Chondrocyte (in vitro differentiated cells): ENCODE measurements at regions not wholly inside any gene's neighbourhood (a gene's known extent, or its start where the extent isn't known, plus 50 kb on each side); places are given as distances from the start of the nearest gene placed in this dataset.

Experiments used
- DNase-seq: peaks from one replicate; pipeline ENCODE4 v3.0.0; 2021; ENCODE audit warnings: mixed read lengths, low spot score
- H3K27ac Mint-ChIP-seq: one replicate; pipeline ENCODE4 v1.8.0; 2021; ENCODE audit warnings: mild to moderate bottlenecking, moderate library complexity, mixed read lengths; ENCODE audit not compliant: unreplicated experiment
- H3K27me3 Mint-ChIP-seq: 2 replicates; pipeline ENCODE4 v1.8.0; 2021; ENCODE audit warnings: low read depth, mixed read lengths
- H3K36me3 Mint-ChIP-seq: 2 replicates; pipeline ENCODE4 v1.8.0; 2021; ENCODE audit warnings: low read depth, mixed read lengths
- H3K4me1 Mint-ChIP-seq: 2 replicates; pipeline ENCODE4 v1.8.0; 2021; ENCODE audit warnings: low read depth, mild to moderate bottlenecking, mixed read lengths
- H3K4me3 Mint-ChIP-seq: one replicate; pipeline ENCODE4 v1.8.0; 2021; ENCODE audit warnings: mild to moderate bottlenecking, moderate library complexity, mixed read lengths; ENCODE audit not compliant: unreplicated experiment
- H3K9me3 Mint-ChIP-seq: 2 replicates; pipeline ENCODE4 v1.8.0; 2021; ENCODE audit warnings: low read depth, mixed read lengths
- TF ChIP-seq, protein P1 (sequence below): fragments of 200-600 bp; sonication (generic); IDR thresholded peaks from 2 replicates; pipeline ENCODE4 v1.5.0; 2021; ENCODE audit warnings: antibody characterized with exemption, mild to moderate bottlenecking, moderate library complexity

DNA sequence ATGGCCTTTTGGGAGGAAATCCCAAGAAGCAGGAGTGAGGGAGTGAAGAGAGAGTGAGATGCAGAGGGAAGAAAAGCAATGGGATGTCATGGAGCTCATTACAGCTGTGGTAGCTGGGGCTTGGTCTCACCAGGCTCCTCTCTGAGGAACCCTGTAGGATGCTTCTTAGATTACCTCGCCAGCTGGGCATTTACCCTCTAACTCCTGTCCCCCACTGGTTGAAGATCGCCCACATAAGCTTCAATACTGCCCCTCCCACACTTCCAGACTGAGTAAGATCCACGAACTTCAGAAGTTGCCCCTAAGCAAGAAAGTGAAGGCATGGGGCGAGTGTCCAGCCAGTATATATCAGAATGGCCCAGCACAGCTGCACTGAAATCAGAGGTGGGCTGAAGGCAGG is 58.1 kb upstream of the SLC35B4 start:
- peaks cover 51% of the 10 kb centered on the region for H3K27me3 Mint-ChIP-seq
- DNase-seq, result no peak
- H3K36me3 Mint-ChIP-seq, result peaks cover 2% of the 10 kb centered on the region
- H3K4me1 Mint-ChIP-seq, result no peaks in the 10 kb centered on the region
- no peaks in the 10 kb centered on the region for H3K9me3 Mint-ChIP-seq
- no peak overlapping the region for H3K4me3 Mint-ChIP-seq
- TF ChIP-seq, protein P1, sequence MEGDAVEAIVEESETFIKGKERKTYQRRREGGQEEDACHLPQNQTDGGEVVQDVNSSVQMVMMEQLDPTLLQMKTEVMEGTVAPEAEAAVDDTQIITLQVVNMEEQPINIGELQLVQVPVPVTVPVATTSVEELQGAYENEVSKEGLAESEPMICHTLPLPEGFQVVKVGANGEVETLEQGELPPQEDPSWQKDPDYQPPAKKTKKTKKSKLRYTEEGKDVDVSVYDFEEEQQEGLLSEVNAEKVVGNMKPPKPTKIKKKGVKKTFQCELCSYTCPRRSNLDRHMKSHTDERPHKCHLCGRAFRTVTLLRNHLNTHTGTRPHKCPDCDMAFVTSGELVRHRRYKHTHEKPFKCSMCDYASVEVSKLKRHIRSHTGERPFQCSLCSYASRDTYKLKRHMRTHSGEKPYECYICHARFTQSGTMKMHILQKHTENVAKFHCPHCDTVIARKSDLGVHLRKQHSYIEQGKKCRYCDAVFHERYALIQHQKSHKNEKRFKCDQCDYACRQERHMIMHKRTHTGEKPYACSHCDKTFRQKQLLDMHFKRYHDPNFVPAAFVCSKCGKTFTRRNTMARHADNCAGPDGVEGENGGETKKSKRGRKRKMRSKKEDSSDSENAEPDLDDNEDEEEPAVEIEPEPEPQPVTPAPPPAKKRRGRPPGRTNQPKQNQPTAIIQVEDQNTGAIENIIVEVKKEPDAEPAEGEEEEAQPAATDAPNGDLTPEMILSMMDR, result no peak
- H3K27ac Mint-ChIP-seq, result no peak overlapping the region

DNA sequence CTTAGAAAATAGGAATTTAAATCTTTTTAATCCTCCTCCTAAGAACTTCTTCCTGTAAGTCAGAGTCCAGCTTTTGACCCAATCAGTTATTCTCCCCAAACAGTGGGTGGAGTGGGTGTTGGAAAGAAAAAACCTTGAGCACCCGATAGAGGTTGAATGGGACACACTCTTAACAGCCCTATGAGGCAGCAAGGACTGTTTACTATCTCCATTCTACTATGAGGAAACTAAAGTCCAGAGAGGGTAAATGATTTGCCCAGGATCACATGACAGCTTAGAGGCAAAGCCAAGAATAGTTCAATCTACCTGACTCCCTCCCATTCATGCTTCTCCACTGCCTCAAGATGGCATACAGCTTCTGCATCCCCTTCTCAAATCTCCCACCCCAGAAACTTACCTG is 57.6 kb upstream of the SLC35B4 start:
- Mint-ChIP-seq H3K4me1 (peaks cover under 1% of the 10 kb centered on the region), H3K9me3 (no peaks in the 10 kb centered on the region), H3K27ac (no peak overlapping the region), H3K36me3 (peaks cover 2% of the 10 kb centered on the region), H3K27me3 (peaks cover 49% of the 10 kb centered on the region), H3K4me3 (no peak overlapping the region)
- TF ChIP-seq, protein P1, result no peak
- no peak for DNase-seq

DNA sequence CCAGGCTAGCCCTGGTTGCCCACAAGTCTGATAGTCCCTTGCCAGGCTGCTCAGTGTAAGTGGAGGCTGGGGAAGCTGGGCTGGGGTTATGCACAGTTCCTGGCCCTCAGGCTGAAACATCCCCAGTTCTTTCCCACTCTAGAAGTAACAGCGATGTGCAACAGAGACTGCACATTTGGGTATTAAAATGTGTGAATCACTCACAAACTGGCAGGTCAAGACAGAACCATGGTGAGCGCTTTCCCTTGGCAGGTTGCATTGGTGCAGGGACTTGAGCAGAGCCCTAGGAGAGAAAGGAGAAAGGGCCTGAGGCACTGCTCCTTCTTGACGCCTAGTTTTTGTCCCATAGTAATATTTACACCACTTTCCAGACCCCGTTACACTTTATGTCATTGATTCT is 56.1 kb upstream of the SLC35B4 start:
- TF ChIP-seq, protein P1, result no peak
- H3K27ac Mint-ChIP-seq, result no peak overlapping the region
- peaks cover 9% of the 10 kb centered on the region for H3K4me1 Mint-ChIP-seq
- peaks cover 44% of the 10 kb centered on the region for H3K27me3 Mint-ChIP-seq
- H3K36me3 Mint-ChIP-seq, result peaks cover 2% of the 10 kb centered on the region
- no peak overlapping the region for H3K4me3 Mint-ChIP-seq
- no peaks in the 10 kb centered on the region for H3K9me3 Mint-ChIP-seq
- DNase-seq, result no peak

DNA sequence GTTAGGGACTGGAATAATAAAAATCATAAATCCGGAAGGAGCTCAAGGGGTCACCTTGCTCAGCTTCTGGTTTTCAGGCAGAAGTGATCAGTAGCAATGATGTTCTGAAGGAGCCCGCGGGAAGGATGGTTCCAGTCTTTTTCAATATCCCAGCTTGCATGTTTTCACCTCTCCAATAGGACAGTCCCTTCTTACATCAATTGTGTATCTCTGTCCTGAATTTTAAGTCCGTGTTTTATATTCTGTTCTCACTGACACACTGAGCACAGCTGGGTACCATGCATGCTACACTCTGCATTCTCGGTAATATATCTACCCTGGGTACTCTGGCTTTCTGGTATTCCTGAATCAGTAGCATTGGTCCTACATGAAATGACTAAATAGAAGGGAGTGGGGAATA is 55.2 kb upstream of the SLC35B4 start:
- Mint-ChIP-seq H3K4me3 (no peak overlapping the region), H3K27ac (no peak overlapping the region), H3K36me3 (peaks cover 2% of the 10 kb centered on the region), H3K4me1 (peaks cover 9% of the 10 kb centered on the region), H3K27me3 (peaks cover 37% of the 10 kb centered on the region), H3K9me3 (no peaks in the 10 kb centered on the region)
- DNase-seq, result no peak
- TF ChIP-seq, protein P1, result no peak

DNA sequence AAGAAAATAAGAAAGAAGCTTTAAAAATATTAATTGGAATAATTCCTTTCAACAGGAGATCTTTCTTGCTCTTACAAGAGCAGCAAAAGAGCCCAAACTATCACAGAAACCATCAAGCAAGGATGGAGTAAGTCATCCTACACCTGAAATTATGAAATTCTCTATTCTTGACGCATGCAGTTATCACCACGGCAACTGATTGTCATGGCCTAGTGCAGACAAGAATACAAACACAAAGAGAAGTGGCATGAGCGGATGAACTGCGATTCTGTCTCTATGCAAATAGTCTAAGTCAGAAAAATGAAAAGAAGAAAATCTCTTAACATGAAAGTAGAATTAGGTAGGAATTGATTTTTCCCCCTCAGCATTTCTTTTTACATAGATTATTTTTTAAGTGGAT is 54.8 kb upstream of the SLC35B4 start:
- Mint-ChIP-seq H3K4me3 (no peak overlapping the region), H3K36me3 (peaks cover 2% of the 10 kb centered on the region), H3K9me3 (no peaks in the 10 kb centered on the region), H3K27me3 (peaks cover 34% of the 10 kb centered on the region), H3K27ac (no peak overlapping the region), H3K4me1 (peaks cover 9% of the 10 kb centered on the region)
- no peak for DNase-seq
- TF ChIP-seq, protein P1, result no peak
